ENCODE measurements at regions not wholly inside any gene's neighbourhood (a gene's known extent, or its start where the extent isn't known, plus 50 kb on each side); places are given as distances from the start of the nearest gene placed in this dataset.

DNA sequence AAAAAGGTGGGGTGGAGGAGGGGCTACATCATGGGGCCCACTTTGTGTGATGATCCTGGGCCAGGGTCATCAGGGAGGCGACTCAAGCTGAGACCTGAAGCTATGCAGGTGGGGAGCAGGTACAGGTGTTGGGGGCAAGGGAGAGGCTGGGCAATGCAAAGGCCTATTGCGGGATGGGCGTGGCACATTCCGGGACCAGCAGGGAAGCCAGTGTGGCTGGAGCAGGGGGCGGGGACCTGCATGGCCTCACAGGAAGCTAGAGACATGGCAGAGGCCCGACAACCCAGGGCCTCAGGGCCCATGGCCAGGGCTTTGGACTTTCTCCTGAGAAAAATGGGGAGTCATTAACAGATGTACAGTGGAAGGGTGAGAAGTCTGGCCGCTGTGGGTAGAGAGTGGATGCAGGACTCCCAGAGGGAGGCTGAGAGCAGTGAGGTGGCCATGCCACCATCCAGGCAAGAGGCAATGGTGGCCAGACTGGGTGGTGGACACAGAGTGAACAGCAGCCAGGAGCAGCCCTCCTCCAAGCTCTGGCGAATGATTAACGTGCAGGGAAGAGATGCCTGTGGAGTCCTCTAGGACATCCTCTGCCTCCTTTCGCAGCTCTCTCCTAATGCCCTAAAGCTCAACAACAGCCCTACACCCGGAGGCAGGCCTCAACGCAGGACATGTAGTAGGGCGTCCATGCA lies 122.6 kb upstream of the ATP2B2 start:
- no peak overlapping the region for H3K27ac ChIP-seq
- H3K4me3 ChIP-seq (ENCODE audit: low read depth, low read length): no peak overlapping the region
- TF ChIP-seq, protein P1, sequence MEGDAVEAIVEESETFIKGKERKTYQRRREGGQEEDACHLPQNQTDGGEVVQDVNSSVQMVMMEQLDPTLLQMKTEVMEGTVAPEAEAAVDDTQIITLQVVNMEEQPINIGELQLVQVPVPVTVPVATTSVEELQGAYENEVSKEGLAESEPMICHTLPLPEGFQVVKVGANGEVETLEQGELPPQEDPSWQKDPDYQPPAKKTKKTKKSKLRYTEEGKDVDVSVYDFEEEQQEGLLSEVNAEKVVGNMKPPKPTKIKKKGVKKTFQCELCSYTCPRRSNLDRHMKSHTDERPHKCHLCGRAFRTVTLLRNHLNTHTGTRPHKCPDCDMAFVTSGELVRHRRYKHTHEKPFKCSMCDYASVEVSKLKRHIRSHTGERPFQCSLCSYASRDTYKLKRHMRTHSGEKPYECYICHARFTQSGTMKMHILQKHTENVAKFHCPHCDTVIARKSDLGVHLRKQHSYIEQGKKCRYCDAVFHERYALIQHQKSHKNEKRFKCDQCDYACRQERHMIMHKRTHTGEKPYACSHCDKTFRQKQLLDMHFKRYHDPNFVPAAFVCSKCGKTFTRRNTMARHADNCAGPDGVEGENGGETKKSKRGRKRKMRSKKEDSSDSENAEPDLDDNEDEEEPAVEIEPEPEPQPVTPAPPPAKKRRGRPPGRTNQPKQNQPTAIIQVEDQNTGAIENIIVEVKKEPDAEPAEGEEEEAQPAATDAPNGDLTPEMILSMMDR (IDR thresholded peaks at IDR 0.05; ENCODE audit: low read depth, low read length): no peak
- no peaks in the 10 kb centered on the region for H3K27me3 ChIP-seq (ENCODE audit: insufficient read depth, low read depth, severe bottlenecking)
- no peaks in the 10 kb centered on the region for H3K9me3 ChIP-seq (ENCODE audit: severe bottlenecking)
- no peak for DNase-seq
- no peaks in the 10 kb centered on the region for H3K36me3 ChIP-seq

DNA sequence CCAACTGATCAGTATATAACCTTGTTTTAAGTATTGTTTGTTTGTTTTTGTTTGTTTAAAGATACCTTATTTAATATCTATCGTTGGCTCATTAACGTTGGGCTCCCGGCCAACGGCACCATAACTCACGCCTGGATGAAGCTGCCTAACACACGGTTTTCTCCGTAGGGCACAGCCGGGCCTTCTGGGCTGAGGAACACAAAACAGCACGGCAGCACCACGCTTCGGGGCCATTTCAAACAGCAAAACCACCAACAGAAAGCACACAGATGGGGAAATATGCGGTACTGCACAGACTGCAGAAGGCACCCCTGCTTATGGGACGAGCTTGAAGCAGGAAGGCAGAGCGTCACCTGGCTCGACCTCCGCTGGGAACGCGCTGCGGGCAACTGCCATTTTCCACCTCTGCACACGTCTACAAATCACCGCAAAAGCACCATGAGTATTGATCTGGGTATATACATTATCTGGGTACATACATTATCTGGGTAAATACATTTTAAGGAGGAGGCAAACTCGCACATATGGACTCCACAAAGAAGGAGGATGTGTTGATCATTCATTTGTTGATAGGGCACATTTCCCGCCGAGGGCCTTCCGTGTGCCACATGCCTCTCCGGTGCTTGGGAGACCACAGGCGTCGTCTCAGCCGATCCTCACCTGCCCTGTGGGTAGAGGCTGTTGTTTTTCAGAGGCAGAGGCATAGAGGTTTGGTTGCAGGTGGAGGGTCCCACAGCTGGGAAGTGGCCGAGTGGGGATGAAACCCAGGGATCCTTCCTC lies 123.7 kb upstream of the ATP2B2 start:
- TF ChIP-seq, protein P1 (IDR thresholded peaks at IDR 0.05; ENCODE audit: low read depth, low read length): no peak
- Histone ChIP-seq H3K4me3 (ENCODE audit: low read depth, low read length) (no peak overlapping the region), H3K9me3 (ENCODE audit: severe bottlenecking) (no peaks in the 10 kb centered on the region), H3K36me3 (no peaks in the 10 kb centered on the region), H3K27ac (no peak overlapping the region), H3K27me3 (ENCODE audit: insufficient read depth, low read depth, severe bottlenecking) (no peaks in the 10 kb centered on the region)
- DNase-seq: no peak

DNA sequence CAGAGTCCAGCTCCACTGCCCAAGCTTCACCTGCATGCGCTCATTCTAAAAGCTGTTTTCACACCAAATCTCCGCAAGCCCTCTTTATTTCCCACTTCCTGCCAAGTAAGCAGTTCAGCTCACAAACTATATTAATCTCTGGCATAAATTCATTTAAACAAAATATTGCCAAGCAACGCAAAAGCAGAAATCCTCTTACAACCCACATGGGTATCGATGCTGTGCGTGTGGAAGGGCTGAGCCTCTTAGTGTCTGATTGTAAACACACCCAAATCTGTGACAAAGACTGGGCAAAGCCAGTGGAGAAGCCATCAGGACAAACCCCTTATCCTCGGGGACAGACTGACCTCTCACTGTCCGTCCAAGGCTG lies 124.3 kb upstream of the ATP2B2 start:
- no peak for DNase-seq
- TF ChIP-seq, protein P1 (IDR thresholded peaks at IDR 0.05; ENCODE audit: low read depth, low read length): no peak
- H3K27me3 ChIP-seq (ENCODE audit: insufficient read depth, low read depth, severe bottlenecking): no peaks in the 10 kb centered on the region

DNA sequence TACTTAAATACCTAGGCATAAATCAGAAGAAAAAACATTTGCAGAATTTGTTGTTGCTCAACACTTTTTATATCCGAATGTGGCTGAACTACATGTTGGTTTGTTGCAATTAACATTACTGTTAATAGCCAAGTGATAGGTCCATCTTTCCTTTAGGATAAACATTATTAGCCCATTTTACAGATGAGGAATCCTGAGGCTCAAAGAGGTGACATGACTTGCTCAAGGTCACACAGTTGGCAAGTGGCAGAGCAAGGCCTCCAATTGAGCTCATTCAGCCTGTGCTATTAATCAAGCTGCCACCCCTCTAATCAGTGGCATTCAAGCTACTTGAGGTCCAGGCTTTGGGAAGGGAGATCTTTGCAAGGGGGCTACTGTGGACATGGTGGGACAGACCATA lies 125.8 kb upstream of the ATP2B2 start:
- Histone ChIP-seq H3K27ac (no peak overlapping the region), H3K9me3 (ENCODE audit: severe bottlenecking) (no peaks in the 10 kb centered on the region), H3K36me3 (no peaks in the 10 kb centered on the region), H3K27me3 (ENCODE audit: insufficient read depth, low read depth, severe bottlenecking) (no peaks in the 10 kb centered on the region), H3K4me3 (ENCODE audit: low read depth, low read length) (no peak overlapping the region)
- TF ChIP-seq, protein P1 (IDR thresholded peaks at IDR 0.05; ENCODE audit: low read depth, low read length): no peak
- no peak for DNase-seq

More for the DNA sequence above, 124.3 kb upstream of the ATP2B2 start:
- no peak overlapping the region for H3K4me3 ChIP-seq (ENCODE audit: low read depth, low read length)
- no peaks in the 10 kb centered on the region for H3K36me3 ChIP-seq
- no peaks in the 10 kb centered on the region for H3K9me3 ChIP-seq (ENCODE audit: severe bottlenecking)
- H3K27ac ChIP-seq: no peak overlapping the region

DNA sequence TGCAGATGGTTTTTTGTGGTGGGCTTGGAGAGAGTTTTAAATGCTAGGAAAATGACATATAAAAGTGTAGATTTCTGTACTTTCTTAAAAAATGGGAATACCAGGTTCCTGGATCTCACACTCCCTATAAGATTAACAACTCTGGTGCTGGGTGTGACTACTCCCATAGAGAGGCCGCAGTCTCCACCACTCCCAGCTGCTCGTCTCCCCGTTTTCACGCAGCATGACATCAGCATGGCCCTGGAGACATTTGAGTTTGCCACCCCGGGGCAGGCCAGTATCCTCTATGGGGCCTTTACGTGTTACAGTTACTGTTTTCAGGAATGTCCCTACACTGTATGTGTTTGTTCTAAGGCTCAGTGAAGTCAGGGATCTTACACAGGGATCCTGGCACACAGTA lies 126.7 kb upstream of the ATP2B2 start:
- no peaks in the 10 kb centered on the region for H3K27me3 ChIP-seq (ENCODE audit: insufficient read depth, low read depth, severe bottlenecking)
- H3K36me3 ChIP-seq: no peaks in the 10 kb centered on the region
- TF ChIP-seq, protein P1 (IDR thresholded peaks at IDR 0.05; ENCODE audit: low read depth, low read length): no peak

More for the DNA sequence above, 126.7 kb upstream of the ATP2B2 start:
- H3K27ac ChIP-seq: no peak overlapping the region
- no peak for DNase-seq
- no peak overlapping the region for H3K4me3 ChIP-seq (ENCODE audit: low read depth, low read length)
- H3K9me3 ChIP-seq (ENCODE audit: severe bottlenecking): no peaks in the 10 kb centered on the region
